ENCODE measurements at regions not wholly inside any gene's neighbourhood (a gene's known extent, or its start where the extent isn't known, plus 50 kb on each side); places are given as distances from the start of the nearest gene placed in this dataset.

DNA sequence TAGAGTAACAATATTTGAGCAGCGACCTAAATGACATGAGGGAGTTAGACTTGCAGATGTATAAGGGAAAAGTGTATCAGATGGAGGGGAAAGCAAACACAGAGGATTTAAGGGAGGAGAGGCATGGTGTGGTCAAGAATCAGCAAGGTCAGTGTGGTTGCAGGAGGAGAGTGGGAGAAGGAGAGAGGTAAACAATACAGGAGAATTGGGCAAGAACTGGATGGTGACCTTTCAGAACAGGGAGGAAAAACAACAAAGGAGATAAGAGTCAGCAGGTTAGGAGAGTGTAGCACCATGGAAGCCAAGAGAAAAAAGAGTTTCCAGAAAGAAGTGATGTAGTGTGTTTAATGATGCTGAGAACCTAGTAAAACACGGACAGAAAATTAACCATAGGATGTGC is 178.5 kb downstream of the PAPSS1 start:
- no peaks in the 10 kb centered on the region for H3K79me2 ChIP-seq (ENCODE audit: control insufficient read depth, insufficient read depth, low read length)
- TF ChIP-seq POLR2AphosphoS5 (IDR thresholded peaks at IDR 0.05; ENCODE audit: insufficient read depth, low read depth, low read length) (no peak), GATA2 (IDR thresholded peaks at IDR 0.05; ENCODE audit: insufficient read depth, insufficient read length, low read depth, low read length) (no peak)
- dilution Hi-C loops (cut with MboI; ENCODE audit: extremely low pct_ligation_motif_present, low sequenced_read_pairs) = no loop called here
- no peak overlapping the region for H3K4me3 ChIP-seq (replicated peaks in 1 of 3; ENCODE audit: insufficient read depth in 1 of 3, low read depth in 1 of 3, low read length in 3 of 3)
- intact Hi-C loops (cut with micrococcal nuclease) = no loop called here
- H3K9me3 ChIP-seq (replicated peaks; ENCODE audit: control insufficient read depth, insufficient read depth, low read length) = no peaks in the 10 kb centered on the region
- no peaks in the 10 kb centered on the region for H3K36me3 ChIP-seq (ENCODE audit: control insufficient read depth in 2 of 2, extremely low read depth in 1 of 2, insufficient read depth in 2 of 2, low read length in 2 of 2)
- H4K20me1 ChIP-seq (replicated peaks; ENCODE audit: control insufficient read depth, extremely low read depth, insufficient read depth, low read length) = no peaks in the 10 kb centered on the region
- H3K9me1 ChIP-seq (replicated peaks; ENCODE audit: control insufficient read depth, extremely low read depth, insufficient read depth, low read length) = no peaks in the 10 kb centered on the region
- no peak for FAIRE-seq
- no peak overlapping the region for H3K27ac ChIP-seq (ENCODE audit: insufficient read depth, low read depth, low read length)
- no TSS peak for BruUV-seq (replicated peaks)
- DNase-seq (ENCODE audit: low read depth, low spot score) = no peak
- no peaks in the 10 kb centered on the region for H3K27me3 ChIP-seq (ENCODE audit: control insufficient read depth in 2 of 2, insufficient read depth in 2 of 2, low read length in 2 of 2)
- no peak overlapping the region for H3K4me2 ChIP-seq (ENCODE audit: insufficient read depth, low read length)
- no peak overlapping the region for H3K9ac ChIP-seq (replicated peaks; ENCODE audit: extremely low read depth, insufficient read depth, low read length)
- ChIA-PET POLR2A (no interaction called here), CTCF (no interaction called here)
- H2AFZ ChIP-seq (ENCODE audit: low read depth, low read length) = no peak overlapping the region
- H3K4me1 ChIP-seq (ENCODE audit: control insufficient read depth, extremely low read depth, insufficient read depth, low read length) = no peaks in the 10 kb centered on the region

DNA sequence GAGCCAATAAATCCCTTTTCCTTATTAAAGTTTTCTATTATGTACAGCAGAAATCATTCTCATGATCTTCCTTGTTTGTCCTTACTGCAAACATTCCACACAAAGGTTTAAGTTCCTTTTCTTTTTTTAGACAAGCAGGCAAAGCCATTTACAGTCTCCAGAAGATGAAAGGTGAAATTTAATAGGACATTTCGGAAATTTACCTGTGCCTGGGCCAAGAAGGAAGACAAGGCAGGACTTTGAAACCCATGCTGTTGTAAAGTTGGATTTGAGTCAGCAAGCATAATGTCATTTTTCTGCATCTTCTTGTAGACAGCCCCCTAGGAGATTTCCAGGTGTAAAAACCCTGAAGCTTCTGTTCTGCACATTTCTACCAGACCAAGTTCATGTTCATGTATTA is 188.1 kb downstream of the PAPSS1 start:
- no peaks in the 10 kb centered on the region for H3K27me3 ChIP-seq (ENCODE audit: control insufficient read depth in 2 of 2, insufficient read depth in 2 of 2, low read length in 2 of 2)
- H3K79me2 ChIP-seq (ENCODE audit: control insufficient read depth, insufficient read depth, low read length) = no peaks in the 10 kb centered on the region
- no peak overlapping the region for H3K4me3 ChIP-seq (replicated peaks in 1 of 3; ENCODE audit: insufficient read depth in 1 of 3, low read depth in 1 of 3, low read length in 3 of 3)
- no peak overlapping the region for H3K27ac ChIP-seq (ENCODE audit: insufficient read depth, low read depth, low read length)
- ChIA-PET POLR2A (no interaction called here), CTCF (no interaction called here)
- no peaks in the 10 kb centered on the region for H3K9me1 ChIP-seq (replicated peaks; ENCODE audit: control insufficient read depth, extremely low read depth, insufficient read depth, low read length)
- dilution Hi-C loops (cut with MboI; ENCODE audit: extremely low pct_ligation_motif_present, low sequenced_read_pairs) (no loop called here), intact Hi-C loops (cut with micrococcal nuclease) (no loop called here)
- FAIRE-seq = no peak
- BruUV-seq (replicated peaks) = no TSS peak
- H3K36me3 ChIP-seq (ENCODE audit: control insufficient read depth in 2 of 2, extremely low read depth in 1 of 2, insufficient read depth in 2 of 2, low read length in 2 of 2) = no peaks in the 10 kb centered on the region
- H4K20me1 ChIP-seq (replicated peaks; ENCODE audit: control insufficient read depth, extremely low read depth, insufficient read depth, low read length) = no peaks in the 10 kb centered on the region
- no peak overlapping the region for H3K4me2 ChIP-seq (ENCODE audit: insufficient read depth, low read length)
- no peaks in the 10 kb centered on the region for H3K9me3 ChIP-seq (replicated peaks; ENCODE audit: control insufficient read depth, insufficient read depth, low read length)
- H2AFZ ChIP-seq (ENCODE audit: low read depth, low read length) = no peak overlapping the region
- no peak for TF ChIP-seq GATA2 (IDR thresholded peaks at IDR 0.05; ENCODE audit: insufficient read depth, insufficient read length, low read depth, low read length)
- H3K9ac ChIP-seq (replicated peaks; ENCODE audit: extremely low read depth, insufficient read depth, low read length) = no peak overlapping the region
- DNase-seq (ENCODE audit: low read depth, low spot score) = no peak
- no peaks in the 10 kb centered on the region for H3K4me1 ChIP-seq (ENCODE audit: control insufficient read depth, extremely low read depth, insufficient read depth, low read length)
